Keratinocyte (primary cell): ENCODE measurements at regions not wholly inside any gene's neighbourhood (a gene's known extent, or its start where the extent isn't known, plus 50 kb on each side); places are given as distances from the start of the nearest gene placed in this dataset.

Experiments used
- DNase-seq: peaks from one replicate; pipeline ENCODE4 v3.0.0-alpha.2; 2011; ENCODE audit warnings: low read depth, missing footprints, low spot score
- FAIRE-seq: peaks from 2 replicates; lab custom pipeline; 2011; peaks lifted over from hg19 to GRCh38; lab: Jason Lieb, UNC
- H2AFZ ChIP-seq: 2 replicates; pipeline ENCODE4 v1.6.0; 2012; ENCODE audit warnings: low read length, control low read depth, inconsistent platforms; ENCODE audit not compliant: control insufficient read depth
- H3K27ac ChIP-seq: 2 replicates; pipeline ENCODE4 v1.5.1; 2011; ENCODE audit warnings: low read length; ENCODE audit not compliant: control insufficient read depth, insufficient read depth
- H3K27me3 ChIP-seq: 3 replicates; pipeline ENCODE4 v1.6.0; 2011; ENCODE audit warnings: low read length; ENCODE audit not compliant: control insufficient read depth, insufficient read depth; ENCODE audit errors: extremely low read depth
- H3K36me3 ChIP-seq, 2 experiments: 2 replicates in 1 of 2; 3 replicates in 1 of 2; pipeline ENCODE4 v1.5.1; 2011; ENCODE audit warnings: low read length in 2 of 2, mild to moderate bottlenecking in 1 of 2; ENCODE audit not compliant: control insufficient read depth in 2 of 2, insufficient read depth in 2 of 2; ENCODE audit errors: extremely low read depth in 1 of 2
- H3K4me1 ChIP-seq: 3 replicates; pipeline ENCODE4 v1.5.1; 2011; ENCODE audit warnings: low read length; ENCODE audit not compliant: control insufficient read depth, insufficient read depth; ENCODE audit errors: extremely low read depth
- H3K4me2 ChIP-seq: 3 replicates; pipeline ENCODE4 v1.6.0; 2011; ENCODE audit warnings: low read depth, low read length; ENCODE audit not compliant: control insufficient read depth, insufficient read depth; ENCODE audit errors: extremely low read depth
- H3K4me3 ChIP-seq, 3 experiments: fragments of 200-600 bp in 1 of 3; sonication (generic) in 1 of 3; 2 replicates in 2 of 3; 3 replicates in 1 of 3; pipeline ENCODE4 v1.5.1; 2011 to 2016; ENCODE audit warnings: low read length in 3 of 3, mild to moderate bottlenecking in 3 of 3, control low read depth in 2 of 3, inconsistent platforms in 1 of 3, low read depth in 1 of 3, mixed read lengths in 1 of 3, mixed run types in 1 of 3, moderate library complexity in 1 of 3; ENCODE audit not compliant: control insufficient read depth in 2 of 3, insufficient read depth in 2 of 3; ENCODE audit errors: extremely low read depth in 1 of 3
- H3K79me2 ChIP-seq: 2 replicates; pipeline ENCODE4 v1.6.0; 2012; ENCODE audit warnings: low read length; ENCODE audit not compliant: control insufficient read depth, insufficient read depth
- H3K9ac ChIP-seq: 3 replicates; pipeline ENCODE4 v1.6.0; 2011; ENCODE audit warnings: low read length; ENCODE audit not compliant: control insufficient read depth, insufficient read depth; ENCODE audit errors: extremely low read depth
- H3K9me1 ChIP-seq: 3 replicates; pipeline ENCODE4 v1.6.0; 2011; ENCODE audit warnings: low read length; ENCODE audit not compliant: control insufficient read depth, insufficient read depth; ENCODE audit errors: extremely low read depth
- H3K9me3 ChIP-seq: 2 replicates; pipeline ENCODE4 v1.5.1; 2012; ENCODE audit warnings: low read depth, low read length; ENCODE audit not compliant: control insufficient read depth
- H4K20me1 ChIP-seq: 3 replicates; pipeline ENCODE4 v1.6.0; 2011; ENCODE audit warnings: low read length; ENCODE audit not compliant: control insufficient read depth, insufficient read depth; ENCODE audit errors: extremely low read depth
- CTCF ChIP-seq, 3 experiments: IDR thresholded peaks in 1 of 3; conservative IDR thresholded peaks in 1 of 3; optimal IDR thresholded peaks in 1 of 3; 2 replicates in 2 of 3; 3 replicates in 1 of 3; pipeline versions ENCODE3 to v1.5.1; 2011; ENCODE audit warnings: low read length in 3 of 3, mild to moderate bottlenecking in 3 of 3, moderate library complexity in 2 of 3, control low read depth in 1 of 3, inconsistent platforms in 1 of 3; ENCODE audit not compliant: insufficient read depth in 2 of 3; ENCODE audit errors: extremely low read depth in 1 of 3
- EZH2 ChIP-seq: IDR thresholded peaks from one replicate; pipeline ENCODE4 v1.6.1; 2012; ENCODE audit warnings: inconsistent platforms, mild to moderate bottlenecking, low read length, moderate library complexity
- dilution Hi-C: fragments of 300-500 bp; cut with MboI; formaldehyde crosslinking; loops from one replicate; pipeline ENCODE4 v1.7.0; 2020; ENCODE audit warnings: low sequenced_read_pairs; ENCODE audit not compliant: extremely low pct_ligation_motif_present

DNA sequence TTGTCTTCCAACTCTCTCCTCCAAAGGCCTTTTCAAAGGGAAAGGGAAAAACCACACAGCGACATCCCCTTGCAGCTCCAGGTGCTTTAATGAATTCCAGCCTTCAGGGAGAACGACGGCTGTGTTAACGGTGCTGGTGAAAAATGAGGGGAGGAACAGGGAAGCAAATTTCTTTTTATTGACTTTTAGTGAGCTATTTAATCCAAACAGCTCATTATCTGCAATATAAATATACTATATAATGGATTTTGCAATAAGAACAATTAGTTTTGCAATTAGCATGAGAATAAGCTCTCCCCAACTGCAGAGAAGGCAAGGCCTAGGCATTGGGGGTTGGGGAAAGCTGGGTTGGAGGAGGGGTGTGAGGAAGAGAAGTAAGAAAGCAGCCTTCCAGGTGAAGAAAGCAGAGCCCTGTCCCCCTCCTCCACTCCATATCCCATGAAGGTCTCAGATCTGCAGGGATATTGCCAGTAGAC, 159.0 kb upstream of the ZC3H12A start:
- H3K4me1 ChIP-seq, result no peaks in the 10 kb centered on the region
- dilution Hi-C loops, result no loop called here
- H3K27ac ChIP-seq, result no peak overlapping the region
- no peaks in the 10 kb centered on the region for H3K36me3 ChIP-seq
- DNase-seq (no peak), FAIRE-seq (no peak)
- H2AFZ ChIP-seq, result no peak overlapping the region
- no peaks in the 10 kb centered on the region for H3K9me1 ChIP-seq
- H3K9ac ChIP-seq, result no peak overlapping the region
- H3K27me3 ChIP-seq, result peaks cover 41% of the 10 kb centered on the region
- H3K4me2 ChIP-seq, result no peak overlapping the region
- no peaks in the 10 kb centered on the region for H3K9me3 ChIP-seq
- H3K79me2 ChIP-seq, result no peaks in the 10 kb centered on the region
- no peaks in the 10 kb centered on the region for H4K20me1 ChIP-seq
- no peak overlapping the region for H3K4me3 ChIP-seq
- TF ChIP-seq EZH2 (no peak), CTCF (optimal IDR thresholded peaks at IDR 0.05 in 1 of 3, IDR thresholded peaks at IDR 0.05 in 1 of 3, conservative IDR thresholded peaks at IDR 0.05 in 1 of 3; ENCODE audit: extremely low read depth in 1 of 3, insufficient read depth in 2 of 3, low read length in 3 of 3) (no peak)

DNA sequence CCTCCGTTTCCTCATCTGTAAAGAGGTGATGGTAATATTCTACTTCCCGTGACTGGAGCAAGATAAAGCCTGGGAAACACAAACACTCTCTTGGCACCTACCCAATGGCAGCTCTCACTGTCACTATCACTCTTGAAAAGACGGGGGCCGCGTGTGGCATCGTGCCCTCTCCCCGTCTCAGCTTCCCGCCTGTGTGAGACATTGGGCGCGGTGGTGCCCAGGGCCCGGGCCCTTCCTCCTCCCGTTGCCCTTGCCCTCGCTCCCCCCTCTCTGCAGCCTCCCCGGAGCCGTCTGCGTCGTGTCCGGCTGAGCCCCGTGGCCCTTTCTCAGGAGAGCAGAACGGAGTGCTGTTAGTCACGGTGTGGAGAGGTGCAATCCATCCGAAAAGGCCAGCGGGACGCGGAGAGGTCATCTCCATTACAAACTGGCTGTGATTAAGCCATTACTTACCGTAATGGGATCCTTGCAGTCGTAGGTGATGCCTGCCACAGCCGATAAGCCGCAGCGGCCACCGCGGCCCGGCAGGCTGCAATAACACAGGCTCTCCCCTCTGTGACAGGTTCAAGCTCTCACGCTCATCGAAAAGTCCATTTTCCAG, 156.4 kb upstream of the ZC3H12A start:
- DNase-seq, result no peak
- Histone ChIP-seq H3K79me2 (no peaks in the 10 kb centered on the region), H3K36me3 (no peaks in the 10 kb centered on the region), H3K9me1 (no peaks in the 10 kb centered on the region), H3K9me3 (no peaks in the 10 kb centered on the region), H2AFZ (no peak overlapping the region), H3K4me3 (no peak overlapping the region), H3K9ac (no peak overlapping the region), H3K4me2 (no peak overlapping the region), H3K4me1 (no peaks in the 10 kb centered on the region), H3K27me3 (peaks cover 41% of the 10 kb centered on the region), H3K27ac (no peak overlapping the region), H4K20me1 (no peaks in the 10 kb centered on the region)
- no peak for FAIRE-seq
- dilution Hi-C loops, result no loop called here
- no peak for TF ChIP-seq CTCF (optimal IDR thresholded peaks at IDR 0.05 in 1 of 3, IDR thresholded peaks at IDR 0.05 in 1 of 3, conservative IDR thresholded peaks at IDR 0.05 in 1 of 3; ENCODE audit: extremely low read depth in 1 of 3, insufficient read depth in 2 of 3, low read length in 3 of 3)
- TF ChIP-seq EZH2, result peak; percentile 31
